ENCODE measurements at regions not wholly inside any gene's neighbourhood (a gene's known extent, or its start where the extent isn't known, plus 50 kb on each side); places are given as distances from the start of the nearest gene placed in this dataset.

DNA sequence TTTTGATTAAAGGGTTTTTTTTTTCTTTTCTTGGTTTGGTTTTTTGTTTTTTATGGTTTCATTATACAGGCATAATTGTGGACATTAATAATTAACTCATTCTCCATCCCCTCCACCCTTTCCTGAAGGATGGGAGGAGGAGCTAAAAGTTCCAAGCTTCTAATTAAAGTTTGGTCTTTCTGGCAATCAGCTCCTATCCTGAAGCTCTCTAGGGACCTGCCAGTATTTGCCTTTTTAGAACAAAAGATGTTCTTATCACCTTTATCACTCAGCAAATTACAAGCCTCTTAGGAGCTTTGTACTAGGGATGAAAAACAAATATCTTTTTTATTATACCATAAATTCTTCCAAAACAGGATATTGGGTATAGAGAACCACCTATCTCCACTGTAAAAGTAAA, 589.8 kb downstream of the PDHA2 start:
- no peak overlapping the region for H3K23ac ChIP-seq (ENCODE audit: low read depth, low read length)
- H4K8ac ChIP-seq (ENCODE audit: low read depth in 2 of 2, low read length in 2 of 2), result no peak overlapping the region
- no TSS peak for BruUV-seq (replicated peaks)
- CTCF ChIA-PET, result no interaction called here
- no peaks in the 10 kb centered on the region for H3K4me1 ChIP-seq (ENCODE audit: control insufficient read depth, insufficient read depth, low read length)
- H4K20me1 ChIP-seq (ENCODE audit: insufficient read depth, low read length), result no peaks in the 10 kb centered on the region
- H3K4ac ChIP-seq (ENCODE audit: low read depth, low read length), result no peak overlapping the region
- no peak overlapping the region for H3K27ac ChIP-seq (ENCODE audit: insufficient read depth, low read length)
- no peaks in the 10 kb centered on the region for H3K36me3 ChIP-seq (ENCODE audit: control insufficient read depth, insufficient read depth, low read length)
- H2BK15ac ChIP-seq (ENCODE audit: low read depth, low read length), result no peak overlapping the region
- no peaks in the 10 kb centered on the region for H3K27me3 ChIP-seq (ENCODE audit: control insufficient read depth, insufficient read depth, low read length)
- no peak overlapping the region for H3K18ac ChIP-seq (ENCODE audit: low read depth, low read length)
- H2BK120ac ChIP-seq (ENCODE audit: low read depth, low read length), result no peak overlapping the region
- no peaks in the 10 kb centered on the region for H3K9me1 ChIP-seq (ENCODE audit: insufficient read depth, low read length)
- no peak overlapping the region for H2BK5ac ChIP-seq (ENCODE audit: low read depth, low read length, poor library complexity, severe bottlenecking)
- no peak overlapping the region for H2AFZ ChIP-seq (replicated peaks; ENCODE audit: low read length, poor library complexity)
- in situ Hi-C loops (cut with MboI; ENCODE audit: low sequenced_read_pairs), result no loop called here
- no peak for DNase-seq
- H3K4me3 ChIP-seq (ENCODE audit: insufficient read depth, low read depth, low read length), result no peak overlapping the region
- intact Hi-C loops (cut with micrococcal nuclease), result no loop called here
- POLR2A ChIA-PET (ENCODE audit: unreplicated experiment), result no interaction called here
- no peaks in the 10 kb centered on the region for H3K79me1 ChIP-seq (ENCODE audit: low read depth in 1 of 2, low read length in 2 of 2)
- no peak overlapping the region for H2AK5ac ChIP-seq (ENCODE audit: low read depth, low read length)
- dilution Hi-C loops (cut with HindIII; ENCODE audit: low sequenced_read_pairs, unreplicated experiment), result no loop called here
- no peak overlapping the region for H2AK9ac ChIP-seq (replicated peaks; ENCODE audit: low read depth, low read length, poor library complexity)
- H3K9me3 ChIP-seq (ENCODE audit: control insufficient read depth, insufficient read depth, low read length), result peaks cover 2% of the 10 kb centered on the region; the same call in 1 of the 2 replicates
- H2BK20ac ChIP-seq (ENCODE audit: low read depth, low read length), result no peak overlapping the region
- H3K9ac ChIP-seq (ENCODE audit: low read depth, low read length), result no peak overlapping the region
- no peak overlapping the region for H4K5ac ChIP-seq (ENCODE audit: low read depth, low read length)
- TF ChIP-seq MXI1 (IDR thresholded peaks at IDR 0.05; ENCODE audit: borderline replicate concordance, low read depth, low read length) (no peak), CEBPB (IDR thresholded peaks at IDR 0.05; ENCODE audit: low read depth, low read length) (no peak), BHLHE40 (IDR thresholded peaks at IDR 0.05; ENCODE audit: low read depth, low read length) (no peak), CHD1 (IDR thresholded peaks at IDR 0.05; ENCODE audit: low read depth, low read length) (no peak), POLR2A (IDR thresholded peaks at IDR 0.05; ENCODE audit: low read depth, low read length) (no peak), ELK1 (IDR thresholded peaks at IDR 0.05; ENCODE audit: borderline replicate concordance, low read depth, low read length) (no peak), FOS (IDR thresholded peaks at IDR 0.05; ENCODE audit: low read depth, low read length) (no peak), RFX5 (IDR thresholded peaks at IDR 0.05; ENCODE audit: low read depth, low read length) (no peak), RAD21 (IDR thresholded peaks at IDR 0.05; ENCODE audit: low read length) (no peak)
- TF ChIP-seq, protein P1, sequence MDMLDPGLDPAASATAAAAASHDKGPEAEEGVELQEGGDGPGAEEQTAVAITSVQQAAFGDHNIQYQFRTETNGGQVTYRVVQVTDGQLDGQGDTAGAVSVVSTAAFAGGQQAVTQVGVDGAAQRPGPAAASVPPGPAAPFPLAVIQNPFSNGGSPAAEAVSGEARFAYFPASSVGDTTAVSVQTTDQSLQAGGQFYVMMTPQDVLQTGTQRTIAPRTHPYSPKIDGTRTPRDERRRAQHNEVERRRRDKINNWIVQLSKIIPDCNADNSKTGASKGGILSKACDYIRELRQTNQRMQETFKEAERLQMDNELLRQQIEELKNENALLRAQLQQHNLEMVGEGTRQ (IDR thresholded peaks at IDR 0.05; ENCODE audit: low read depth, low read length), result no peak
- TF ChIP-seq, protein P2, sequence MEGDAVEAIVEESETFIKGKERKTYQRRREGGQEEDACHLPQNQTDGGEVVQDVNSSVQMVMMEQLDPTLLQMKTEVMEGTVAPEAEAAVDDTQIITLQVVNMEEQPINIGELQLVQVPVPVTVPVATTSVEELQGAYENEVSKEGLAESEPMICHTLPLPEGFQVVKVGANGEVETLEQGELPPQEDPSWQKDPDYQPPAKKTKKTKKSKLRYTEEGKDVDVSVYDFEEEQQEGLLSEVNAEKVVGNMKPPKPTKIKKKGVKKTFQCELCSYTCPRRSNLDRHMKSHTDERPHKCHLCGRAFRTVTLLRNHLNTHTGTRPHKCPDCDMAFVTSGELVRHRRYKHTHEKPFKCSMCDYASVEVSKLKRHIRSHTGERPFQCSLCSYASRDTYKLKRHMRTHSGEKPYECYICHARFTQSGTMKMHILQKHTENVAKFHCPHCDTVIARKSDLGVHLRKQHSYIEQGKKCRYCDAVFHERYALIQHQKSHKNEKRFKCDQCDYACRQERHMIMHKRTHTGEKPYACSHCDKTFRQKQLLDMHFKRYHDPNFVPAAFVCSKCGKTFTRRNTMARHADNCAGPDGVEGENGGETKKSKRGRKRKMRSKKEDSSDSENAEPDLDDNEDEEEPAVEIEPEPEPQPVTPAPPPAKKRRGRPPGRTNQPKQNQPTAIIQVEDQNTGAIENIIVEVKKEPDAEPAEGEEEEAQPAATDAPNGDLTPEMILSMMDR (conservative IDR thresholded peaks at IDR 0.05; ENCODE audit: low read depth, low read length), result no peak
- no peak for ATAC-seq (ENCODE audit: low read depth)
- no peak overlapping the region for H3K14ac ChIP-seq (replicated peaks; ENCODE audit: low read depth, low read length)
- no peak overlapping the region for H4K91ac ChIP-seq (ENCODE audit: insufficient read depth, low read depth, low read length)
- no peak overlapping the region for H3K4me2 ChIP-seq (ENCODE audit: low read depth, low read length)
- no peak overlapping the region for H3K56ac ChIP-seq (ENCODE audit: extremely low read depth, insufficient read depth, low read length)
